Prostate gland (tissue), 2 donors: ENCODE measurements at regions not wholly inside any gene's neighbourhood (a gene's known extent, or its start where the extent isn't known, plus 50 kb on each side); places are given as distances from the start of the nearest gene placed in this dataset.
"Not testable (repeated sequence)": the region's sequence is repeated elsewhere in the genome, so short reads cannot be mapped to it uniquely, and the experiment has no call there.

Experiments used
- DNase-seq: peaks from one replicate; pipeline ENCODE4 v3.0.0-alpha.2; 2019; ENCODE audit warnings: low spot score
- H3K27ac ChIP-seq, 2 donors: fragments of 200-600 bp; sonication (generic); 2 replicates each; pipeline ENCODE4 v1.5.1; 2017 to 2019
- H3K27me3 ChIP-seq: fragments of 200-600 bp; sonication (generic); replicated peaks from 2 replicates; pipeline ENCODE4 v1.5.1; 2019; ENCODE audit not compliant: insufficient read depth
- H3K36me3 ChIP-seq, 2 donors: fragments of 200-600 bp; sonication (generic); 1 replicate in 1 of 2; 2 replicates in 1 of 2; pipeline versions ENCODE4 v1.5.1 to v1.8.1; 2017 to 2019
- H3K4me1 ChIP-seq: fragments of 200-600 bp; sonication (generic); replicated peaks from 2 replicates; pipeline ENCODE4 v1.5.1; 2019
- H3K4me3 ChIP-seq, 2 donors: fragments of 200-600 bp; sonication (generic); 2 replicates each; pipeline ENCODE4 v1.5.1; 2017 to 2019
- H3K9me3 ChIP-seq: fragments of 200-600 bp; sonication (generic); 2 replicates; pipeline ENCODE4 v1.5.1; 2017
- CTCF ChIP-seq, 4 experiments: fragments of 200-600 bp in 2 of 4; fragments of 450-650 bp in 2 of 4; sonication (generic) in 2 of 4; IDR thresholded peaks; 1 replicate in 3 of 4; 2 replicates in 1 of 4; pipeline ENCODE4 v1.5.1; 2016 to 2019; ENCODE audit warnings: antibody characterized with exemption in 4 of 4, mild to moderate bottlenecking in 2 of 4, moderate library complexity in 2 of 4
- POLR2A ChIP-seq: fragments of 450-650 bp; IDR thresholded peaks from one replicate; pipeline ENCODE4 v1.6.1; 2016; ENCODE audit warnings: antibody characterized with exemption, mild to moderate bottlenecking
- POLR2AphosphoS5 ChIP-seq: sonication (generic); formaldehyde crosslinking; IDR thresholded peaks from one replicate; pipeline ENCODE4 v1.6.1; 2017; ENCODE audit warnings: antibody characterized with exemption
- WGBS: methylation state at CpG from one replicate; pipeline ENCODE4 v1.1.5; 2018; 5-methylcytosine and 5-hydroxymethylcytosine counted together
- intact Hi-C: fragments of 100-400 bp; cut with DNase I; formaldehyde crosslinking; loops from one replicate; pipeline ENCODE4 v1.14.2; 2022

DNA sequence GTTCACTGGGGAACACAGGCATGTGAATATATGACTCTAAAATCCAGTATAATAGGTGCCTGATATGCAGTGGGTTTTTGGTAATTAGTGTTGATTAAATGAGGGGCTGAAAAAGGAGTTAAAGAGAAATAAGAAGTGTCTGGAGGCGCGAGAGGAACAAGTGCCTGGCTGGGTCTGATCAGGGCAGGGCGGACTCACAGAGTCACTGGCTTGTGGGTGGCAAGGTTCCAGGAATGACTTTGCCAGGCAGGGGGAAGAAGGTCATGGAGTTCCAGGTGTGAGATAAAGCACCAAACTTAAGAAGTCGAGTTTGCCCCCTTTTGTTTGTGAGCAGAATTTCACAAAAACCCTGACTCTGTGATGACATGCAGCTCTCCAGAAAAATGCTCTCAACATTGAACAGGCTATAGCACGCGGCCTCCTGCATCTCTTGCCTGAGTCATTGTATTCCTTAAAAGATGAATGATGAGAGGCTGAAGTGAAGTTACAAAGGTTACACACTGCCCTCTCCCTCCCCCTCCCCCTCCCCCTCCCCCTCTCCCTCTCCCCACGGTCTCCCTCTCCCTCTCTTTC, 63.0 kb upstream of the LMCD1 start:
- intact Hi-C loops, result no loop called here

GRCh38 chr3:8440142-8440541, 61.5 kb upstream of the LMCD1 start:
- not testable (repeated sequence) for H3K36me3 ChIP-seq, DNase-seq, H3K27me3 ChIP-seq, H3K27ac ChIP-seq, H3K9me3 ChIP-seq, H3K4me3 ChIP-seq
- H3K4me1 ChIP-seq, result peaks cover 13% of the 10 kb centered on the region
- 90% methylated on average over 18 of the region's 30 CpGs for WGBS
- intact Hi-C loops, result loop anchor here (5.0 kb wide), 1 partner anchor 167 kb away; no protein-coding TSS in a partner anchor

More for the DNA sequence above, 63.0 kb upstream of the LMCD1 start:
- Histone ChIP-seq H3K27me3 (no peaks in the 10 kb centered on the region), H3K4me1 (peaks cover 5% of the 10 kb centered on the region), H3K4me3 (no peak overlapping the region), H3K9me3 (no peaks in the 10 kb centered on the region), H3K27ac (no peak overlapping the region), H3K36me3 (no peaks in the 10 kb centered on the region)
- no peak for DNase-seq
- 76% methylated on average over 7 of the region's 7 CpGs for WGBS
- no peak for TF ChIP-seq CTCF (IDR thresholded peaks at IDR 0.05)

- TF ChIP-seq POLR2AphosphoS5 (peak; percentile 48), CTCF (IDR thresholded peaks at IDR 0.05) (peak; percentile 51 to 81 (median 76)), POLR2A (no peak)
- H3K27me3 ChIP-seq, result no peaks in the 10 kb centered on the region
- peaks cover 13% of the 10 kb centered on the region for H3K4me1 ChIP-seq
- peak; percentile 19 for DNase-seq
- 40% methylated on average over 8 of the region's 8 CpGs for WGBS
- H3K9me3 ChIP-seq, result no peaks in the 10 kb centered on the region
- no peaks in the 10 kb centered on the region for H3K36me3 ChIP-seq
- intact Hi-C loops, result loop anchor here (1.0 to 5.0 kb wide), 2 partner anchors 165 to 181 kb away; no protein-coding TSS in a partner anchor
- no peak overlapping the region for H3K4me3 ChIP-seq
- H3K27ac ChIP-seq, result no peak overlapping the region
Observed at GRCh38 chr3:8441969-8442559, 59.6 kb upstream of the LMCD1 start.

GRCh38 chr3:8442993-8443650, 58.5 kb upstream of the LMCD1 start:
- no peak for DNase-seq

More at GRCh38 chr3:8442993-8443650, 58.5 kb upstream of the LMCD1 start:
- Histone ChIP-seq H3K27me3 (no peaks in the 10 kb centered on the region), H3K4me1 (peaks cover 13% of the 10 kb centered on the region), H3K4me3 (no peak overlapping the region), H3K27ac (peak overlapping the region; percentile 73 to 74), H3K36me3 (no peaks in the 10 kb centered on the region), H3K9me3 (no peaks in the 10 kb centered on the region)
- WGBS, result 58% methylated on average over 4 of the region's 4 CpGs
- TF ChIP-seq POLR2A, result no peak
- no peak for TF ChIP-seq CTCF (IDR thresholded peaks at IDR 0.05)
- TF ChIP-seq POLR2AphosphoS5, result no peak
- intact Hi-C loops, result loop anchor here (1.0 to 5.0 kb wide), 2 partner anchors 164 to 180 kb away; no protein-coding TSS in a partner anchor
